ENCODE measurements at regions not wholly inside any gene's neighbourhood (a gene's known extent, or its start where the extent isn't known, plus 50 kb on each side); places are given as distances from the start of the nearest gene placed in this dataset.

- no peak for TF ChIP-seq CTCF (IDR thresholded peaks at IDR 0.05; ENCODE audit: insufficient read depth, low read length, poor library complexity, severe bottlenecking)
- no peak for TF ChIP-seq EZH2phosphoT487 (conservative IDR thresholded peaks at IDR 0.05; ENCODE audit: low read length)
Measured at GRCh38 chr21:27759091-27759659, 792.3 kb upstream of the ADAMTS5 start.
